PC-9 (cell line): ENCODE measurements at regions not wholly inside any gene's neighbourhood (a gene's known extent, or its start where the extent isn't known, plus 50 kb on each side); places are given as distances from the start of the nearest gene placed in this dataset.

Source experiments
- BruUV-seq: library from RNA; stranded (reverse); fragments of 400-500 nt; replicated peaks from 2 replicates; lab custom pipeline; 2021; lab: Mats Ljungman, UMichigan
- CTCF ChIA-PET: fragments of 300-600 bp; sonication (Branson Sonifier 250); formaldehyde crosslinking; loops from one replicate; lab custom pipeline; 2022; ENCODE audit warnings: antibody characterized with exemption; lab: Charles Lee
- POLR2A ChIA-PET: fragments of 300-600 bp; sonication (Branson Sonifier 250); formaldehyde crosslinking; loops from one replicate; lab custom pipeline; 2022; ENCODE audit warnings: antibody characterized with exemption; ENCODE audit not compliant: unreplicated experiment; lab: Charles Lee
- DNase-seq, 2 experiments: peaks; one replicate each; pipeline versions ENCODE4 v3.0.0 to v3.0.0-alpha.2; 2015 to 2022; ENCODE audit warnings: mixed read lengths in 1 of 2
- H2AFZ ChIP-seq: fragments of 200-600 bp; sonication (generic); 2 replicates; pipeline ENCODE4 v1.8.1; 2017; ENCODE audit warnings: antibody characterized with exemption
- H3F3A ChIP-seq: fragments of 200-600 bp; sonication (generic); 2 replicates; pipeline ENCODE4 v1.8.1; 2017; ENCODE audit warnings: antibody characterized with exemption, mild to moderate bottlenecking, low read depth; ENCODE audit not compliant: insufficient read depth
- H3K27ac ChIP-seq: fragments of 200-600 bp; sonication (generic); 2 replicates; pipeline ENCODE4 v1.6.1; 2016; ENCODE audit warnings: mixed run types
- H3K27me3 ChIP-seq: fragments of 200-600 bp; sonication (generic); 2 replicates; pipeline ENCODE4 v1.6.1; 2016; ENCODE audit warnings: low read depth, mixed run types; ENCODE audit not compliant: insufficient read depth
- H3K36me3 ChIP-seq: fragments of 200-600 bp; sonication (generic); 2 replicates; pipeline ENCODE4 v1.6.1; 2016; ENCODE audit warnings: low read depth, mixed run types
- H3K4me1 ChIP-seq: fragments of 200-600 bp; sonication (generic); replicated peaks from 2 replicates; pipeline ENCODE4 v1.6.1; 2016; ENCODE audit warnings: mixed run types; ENCODE audit not compliant: insufficient read depth
- H3K4me2 ChIP-seq: fragments of 200-600 bp; sonication (generic); 2 replicates; pipeline ENCODE4 v1.6.1; 2017; ENCODE audit warnings: mixed run types
- H3K4me3 ChIP-seq: fragments of 200-600 bp; sonication (generic); 2 replicates; pipeline ENCODE4 v1.6.1; 2016; ENCODE audit warnings: mixed run types
- H3K79me2 ChIP-seq: fragments of 200-600 bp; sonication (generic); 2 replicates; pipeline ENCODE4 v1.6.1; 2017; ENCODE audit warnings: low read depth, mixed run types
- H3K9me2 ChIP-seq: fragments of 200-600 bp; sonication (generic); 2 replicates; pipeline ENCODE4 v1.8.1; 2017; ENCODE audit warnings: mild to moderate bottlenecking; ENCODE audit not compliant: insufficient read depth
- H3K9me3 ChIP-seq: fragments of 200-600 bp; sonication (generic); 2 replicates; pipeline ENCODE4 v1.8.1; 2016; ENCODE audit warnings: low read depth; ENCODE audit not compliant: insufficient read depth
- H4K20me1 ChIP-seq: fragments of 200-600 bp; sonication (generic); 2 replicates; pipeline ENCODE4 v1.8.1; 2017; ENCODE audit not compliant: insufficient read depth
- EZH2 ChIP-seq: fragments of 200-600 bp; sonication (generic); IDR thresholded peaks from 2 replicates; pipeline ENCODE4 v1.8.0; 2017; ENCODE audit warnings: antibody characterized with exemption, low read depth
- intact Hi-C: fragments of 100-400 bp; cut with micrococcal nuclease; formaldehyde crosslinking; loops from one replicate; pipeline ENCODE4 v1.10.0; 2022; ENCODE audit not compliant: unreplicated experiment
- TF ChIP-seq, protein P1 (sequence below): fragments of 200-600 bp; sonication (generic); conservative IDR thresholded peaks from 2 replicates; pipeline ENCODE4 v1.6.1; 2017; ENCODE audit warnings: mixed run types, antibody characterized with exemption, mild to moderate bottlenecking, moderate library complexity

GRCh38 chr1:221098471-221099405 lies 219.5 kb downstream of the HLX start:
- Histone ChIP-seq H3K4me3 (no peak overlapping the region), H2AFZ (no peak overlapping the region), H3K79me2 (no peaks in the 10 kb centered on the region), H3K9me2 (no peaks in the 10 kb centered on the region), H3K4me1 (peaks cover 12% of the 10 kb centered on the region), H3K36me3 (no peaks in the 10 kb centered on the region), H3F3A (no peaks in the 10 kb centered on the region), H3K9me3 (0 out of 2 replicates have a peak, but pooled peaks cover 4% of the 10 kb centered on the region), H3K27me3 (no peaks in the 10 kb centered on the region), H3K27ac (no peak overlapping the region), H3K4me2 (no peak overlapping the region), H4K20me1 (no peaks in the 10 kb centered on the region)
- intact Hi-C loops: no loop called here
- BruUV-seq: no TSS peak
- ChIA-PET CTCF (no interaction called here), POLR2A (interaction anchor here (1.0 kb wide), 1 partner anchor 291 kb away, joined by 6 read pairs; no protein-coding TSS in a partner anchor)
- TF ChIP-seq EZH2: no peak
- DNase-seq: no peak

GRCh38 chr1:221099747-221100595 lies 220.7 kb downstream of the HLX start:
- no peaks in the 10 kb centered on the region for H3K36me3 ChIP-seq
- no peaks in the 10 kb centered on the region for H3K79me2 ChIP-seq
- CTCF ChIA-PET: no interaction called here
- no peaks in the 10 kb centered on the region for H3K9me2 ChIP-seq
- no peak overlapping the region for H2AFZ ChIP-seq
- H3K4me1 ChIP-seq: peaks cover 12% of the 10 kb centered on the region
- H4K20me1 ChIP-seq: no peaks in the 10 kb centered on the region
- H3K4me2 ChIP-seq: no peak overlapping the region
- H3K27ac ChIP-seq: no peak overlapping the region
- 0 out of 2 replicates have a peak, but pooled peaks cover 4% of the 10 kb centered on the region for H3K9me3 ChIP-seq
- peak in 1 of 2 experiments; percentile 6 for DNase-seq
- no peak overlapping the region for H3K4me3 ChIP-seq
- intact Hi-C loops: loop anchor here (10.0 kb wide), 1 partner anchor 125 kb away; no protein-coding TSS in a partner anchor
- BruUV-seq: no TSS peak
- no peak for TF ChIP-seq EZH2
- TF ChIP-seq, protein P1, sequence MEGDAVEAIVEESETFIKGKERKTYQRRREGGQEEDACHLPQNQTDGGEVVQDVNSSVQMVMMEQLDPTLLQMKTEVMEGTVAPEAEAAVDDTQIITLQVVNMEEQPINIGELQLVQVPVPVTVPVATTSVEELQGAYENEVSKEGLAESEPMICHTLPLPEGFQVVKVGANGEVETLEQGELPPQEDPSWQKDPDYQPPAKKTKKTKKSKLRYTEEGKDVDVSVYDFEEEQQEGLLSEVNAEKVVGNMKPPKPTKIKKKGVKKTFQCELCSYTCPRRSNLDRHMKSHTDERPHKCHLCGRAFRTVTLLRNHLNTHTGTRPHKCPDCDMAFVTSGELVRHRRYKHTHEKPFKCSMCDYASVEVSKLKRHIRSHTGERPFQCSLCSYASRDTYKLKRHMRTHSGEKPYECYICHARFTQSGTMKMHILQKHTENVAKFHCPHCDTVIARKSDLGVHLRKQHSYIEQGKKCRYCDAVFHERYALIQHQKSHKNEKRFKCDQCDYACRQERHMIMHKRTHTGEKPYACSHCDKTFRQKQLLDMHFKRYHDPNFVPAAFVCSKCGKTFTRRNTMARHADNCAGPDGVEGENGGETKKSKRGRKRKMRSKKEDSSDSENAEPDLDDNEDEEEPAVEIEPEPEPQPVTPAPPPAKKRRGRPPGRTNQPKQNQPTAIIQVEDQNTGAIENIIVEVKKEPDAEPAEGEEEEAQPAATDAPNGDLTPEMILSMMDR: no peak
- no peaks in the 10 kb centered on the region for H3K27me3 ChIP-seq
- POLR2A ChIA-PET: no interaction called here
- no peaks in the 10 kb centered on the region for H3F3A ChIP-seq

DNA sequence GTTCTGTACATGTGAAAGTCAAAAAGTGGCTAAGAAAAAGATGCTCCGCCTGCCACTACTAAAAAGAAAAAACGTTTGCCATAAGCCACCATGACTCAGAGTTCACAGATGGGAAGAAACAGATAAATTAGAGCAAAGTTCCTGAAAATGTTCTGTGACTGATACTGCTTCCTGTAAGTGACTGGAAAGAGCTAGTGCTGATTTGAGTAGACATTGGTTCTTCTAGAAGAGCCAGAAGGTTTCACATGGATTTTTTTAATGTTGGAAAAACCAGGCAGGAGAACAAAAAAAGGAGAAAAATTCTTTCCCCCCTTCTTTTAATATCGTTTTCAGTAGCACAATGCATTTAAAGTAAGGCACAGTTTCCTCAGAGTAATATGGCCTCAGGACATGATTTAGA lies 221.4 kb downstream of the HLX start:
- Histone ChIP-seq H3K27ac (peak overlapping the region; percentile 43; the same call in 1 of the 2 replicates), H2AFZ (no peak overlapping the region), H3K79me2 (no peaks in the 10 kb centered on the region), H3K27me3 (no peaks in the 10 kb centered on the region), H4K20me1 (no peaks in the 10 kb centered on the region), H3K4me3 (no peak overlapping the region), H3K9me3 (no peaks in the 10 kb centered on the region), H3K4me1 (peaks cover 12% of the 10 kb centered on the region), H3F3A (no peaks in the 10 kb centered on the region), H3K4me2 (peak overlapping the region; percentile 26; the same call in 1 of the 2 replicates), H3K9me2 (no peaks in the 10 kb centered on the region), H3K36me3 (no peaks in the 10 kb centered on the region)
- TF ChIP-seq, protein P1: no peak
- no peak for TF ChIP-seq EZH2
- CTCF ChIA-PET: no interaction called here
- BruUV-seq: no TSS peak
- DNase-seq: no peak
- intact Hi-C loops: loop anchor here (10.0 kb wide), 1 partner anchor 126 kb away; no protein-coding TSS in a partner anchor
- POLR2A ChIA-PET: interaction anchor here (0.7 kb wide), 1 partner anchor 10 kb away, joined by 4 read pairs; no protein-coding TSS in a partner anchor
